ENCODE measurements at regions not wholly inside any gene's neighbourhood (a gene's known extent, or its start where the extent isn't known, plus 50 kb on each side); places are given as distances from the start of the nearest gene placed in this dataset.

GRCh38 chr18:73891572-73892421, 255.8 kb downstream of the FBXO15 start:
- no peak for TF ChIP-seq CTCF (IDR thresholded peaks at IDR 0.05)

GRCh38 chr18:73888565-73888964, 259.1 kb downstream of the FBXO15 start:
- no peaks in the 10 kb centered on the region for H3K4me1 Mint-ChIP-seq
- ATAC-seq (ENCODE audit: low read depth): no peak
- H3K36me3 Mint-ChIP-seq (ENCODE audit: low read depth): no peaks in the 10 kb centered on the region
- POLR2A ChIA-PET: no interaction called here
- H3K27me3 Mint-ChIP-seq: no peaks in the 10 kb centered on the region
- no peak for TF ChIP-seq CTCF (IDR thresholded peaks at IDR 0.05)
- CTCF ChIA-PET: no interaction called here
- no peaks in the 10 kb centered on the region for H3K9me3 Mint-ChIP-seq
- no peak for DNase-seq
- intact Hi-C loops (cut with micrococcal nuclease): no loop called here
- no peak overlapping the region for H3K4me3 Mint-ChIP-seq
- H3K27ac Mint-ChIP-seq: no peak overlapping the region

More at GRCh38 chr18:73891572-73892421, 255.8 kb downstream of the FBXO15 start:
- ChIA-PET CTCF (no interaction called here), POLR2A (no interaction called here)
- intact Hi-C loops (cut with micrococcal nuclease): no loop called here
- Mint-ChIP-seq H3K9me3 (no peaks in the 10 kb centered on the region), H3K4me1 (no peaks in the 10 kb centered on the region), H3K36me3 (ENCODE audit: low read depth) (no peaks in the 10 kb centered on the region), H3K27ac (no peak overlapping the region), H3K4me3 (no peak overlapping the region), H3K27me3 (no peaks in the 10 kb centered on the region)
- ATAC-seq (ENCODE audit: low read depth) (no peak), DNase-seq (no peak)

- Mint-ChIP-seq H3K4me1 (no peaks in the 10 kb centered on the region), H3K27me3 (no peaks in the 10 kb centered on the region), H3K9me3 (no peaks in the 10 kb centered on the region), H3K36me3 (ENCODE audit: low read depth) (no peaks in the 10 kb centered on the region), H3K4me3 (no peak overlapping the region), H3K27ac (no peak overlapping the region)
- ChIA-PET CTCF (no interaction called here), POLR2A (no interaction called here)
- no peak for DNase-seq
- intact Hi-C loops (cut with micrococcal nuclease): no loop called here
- no peak for TF ChIP-seq CTCF (IDR thresholded peaks at IDR 0.05)
- no peak for ATAC-seq (ENCODE audit: low read depth)
Observed at GRCh38 chr18:73887801-73888200, 259.8 kb downstream of the FBXO15 start.

GRCh38 chr18:73884868-73885267, 262.8 kb downstream of the FBXO15 start:
- ChIA-PET POLR2A (no interaction called here), CTCF (no interaction called here)
- no peaks in the 10 kb centered on the region for H3K36me3 Mint-ChIP-seq (ENCODE audit: low read depth)
- ATAC-seq (ENCODE audit: low read depth): no peak
- no peak overlapping the region for H3K27ac Mint-ChIP-seq
- intact Hi-C loops (cut with micrococcal nuclease): no loop called here
- no peaks in the 10 kb centered on the region for H3K27me3 Mint-ChIP-seq
- H3K4me1 Mint-ChIP-seq: no peaks in the 10 kb centered on the region
- no peak for DNase-seq
- TF ChIP-seq CTCF (IDR thresholded peaks at IDR 0.05): no peak
- H3K9me3 Mint-ChIP-seq: no peaks in the 10 kb centered on the region
- H3K4me3 Mint-ChIP-seq: no peak overlapping the region

- no peak for TF ChIP-seq CTCF (IDR thresholded peaks at IDR 0.05)
- no peaks in the 10 kb centered on the region for H3K9me3 Mint-ChIP-seq
- H3K27me3 Mint-ChIP-seq: no peaks in the 10 kb centered on the region
- ChIA-PET CTCF (no interaction called here), POLR2A (no interaction called here)
- H3K4me3 Mint-ChIP-seq: no peak overlapping the region
- DNase-seq (no peak), ATAC-seq (ENCODE audit: low read depth) (no peak)
- H3K36me3 Mint-ChIP-seq (ENCODE audit: low read depth): no peaks in the 10 kb centered on the region
- H3K4me1 Mint-ChIP-seq: no peaks in the 10 kb centered on the region
- intact Hi-C loops (cut with micrococcal nuclease): no loop called here
- H3K27ac Mint-ChIP-seq: no peak overlapping the region
Observed at GRCh38 chr18:73881396-73881917, 266.2 kb downstream of the FBXO15 start.
